HL-60 (cell line): ENCODE measurements at regions not wholly inside any gene's neighbourhood (a gene's known extent, or its start where the extent isn't known, plus 50 kb on each side); places are given as distances from the start of the nearest gene placed in this dataset.

Source experiments
- GABPA ChIP-seq: IDR thresholded peaks from 2 replicates; pipeline ENCODE4 v1.6.1; 2012; ENCODE audit warnings: low read depth
- TF ChIP-seq, protein P1 (sequence below): IDR thresholded peaks from one replicate; pipeline ENCODE4 v1.5.1; 2011; ENCODE audit warnings: low read length, control low read depth, inconsistent platforms; ENCODE audit not compliant: insufficient read depth
- TF ChIP-seq, protein P2 (sequence below): IDR thresholded peaks from 2 replicates; pipeline ENCODE4 v1.6.1; 2012; ENCODE audit warnings: low read depth; ENCODE audit not compliant: insufficient replicate concordance

DNA sequence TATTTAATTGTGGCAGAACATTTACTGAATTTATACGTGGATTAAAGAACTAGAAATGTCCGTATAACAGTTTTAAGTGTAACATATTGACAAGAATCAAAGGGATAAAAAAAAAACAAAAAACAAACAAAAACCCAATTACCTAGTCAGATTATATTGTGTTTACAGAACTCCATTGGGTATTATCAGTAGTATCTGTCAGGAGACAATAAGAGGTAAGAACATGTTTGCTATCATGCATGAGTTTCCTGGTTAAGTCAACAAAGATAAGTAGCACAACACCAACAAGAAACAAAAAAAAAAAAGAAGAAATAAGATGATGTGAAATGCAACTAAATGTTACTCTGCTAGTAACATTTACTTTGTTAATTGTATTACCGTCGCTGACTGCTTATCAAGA is 570.6 kb downstream of the ZBBX start:
- TF ChIP-seq, protein P1, sequence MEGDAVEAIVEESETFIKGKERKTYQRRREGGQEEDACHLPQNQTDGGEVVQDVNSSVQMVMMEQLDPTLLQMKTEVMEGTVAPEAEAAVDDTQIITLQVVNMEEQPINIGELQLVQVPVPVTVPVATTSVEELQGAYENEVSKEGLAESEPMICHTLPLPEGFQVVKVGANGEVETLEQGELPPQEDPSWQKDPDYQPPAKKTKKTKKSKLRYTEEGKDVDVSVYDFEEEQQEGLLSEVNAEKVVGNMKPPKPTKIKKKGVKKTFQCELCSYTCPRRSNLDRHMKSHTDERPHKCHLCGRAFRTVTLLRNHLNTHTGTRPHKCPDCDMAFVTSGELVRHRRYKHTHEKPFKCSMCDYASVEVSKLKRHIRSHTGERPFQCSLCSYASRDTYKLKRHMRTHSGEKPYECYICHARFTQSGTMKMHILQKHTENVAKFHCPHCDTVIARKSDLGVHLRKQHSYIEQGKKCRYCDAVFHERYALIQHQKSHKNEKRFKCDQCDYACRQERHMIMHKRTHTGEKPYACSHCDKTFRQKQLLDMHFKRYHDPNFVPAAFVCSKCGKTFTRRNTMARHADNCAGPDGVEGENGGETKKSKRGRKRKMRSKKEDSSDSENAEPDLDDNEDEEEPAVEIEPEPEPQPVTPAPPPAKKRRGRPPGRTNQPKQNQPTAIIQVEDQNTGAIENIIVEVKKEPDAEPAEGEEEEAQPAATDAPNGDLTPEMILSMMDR = no peak
- TF ChIP-seq, protein P2, sequence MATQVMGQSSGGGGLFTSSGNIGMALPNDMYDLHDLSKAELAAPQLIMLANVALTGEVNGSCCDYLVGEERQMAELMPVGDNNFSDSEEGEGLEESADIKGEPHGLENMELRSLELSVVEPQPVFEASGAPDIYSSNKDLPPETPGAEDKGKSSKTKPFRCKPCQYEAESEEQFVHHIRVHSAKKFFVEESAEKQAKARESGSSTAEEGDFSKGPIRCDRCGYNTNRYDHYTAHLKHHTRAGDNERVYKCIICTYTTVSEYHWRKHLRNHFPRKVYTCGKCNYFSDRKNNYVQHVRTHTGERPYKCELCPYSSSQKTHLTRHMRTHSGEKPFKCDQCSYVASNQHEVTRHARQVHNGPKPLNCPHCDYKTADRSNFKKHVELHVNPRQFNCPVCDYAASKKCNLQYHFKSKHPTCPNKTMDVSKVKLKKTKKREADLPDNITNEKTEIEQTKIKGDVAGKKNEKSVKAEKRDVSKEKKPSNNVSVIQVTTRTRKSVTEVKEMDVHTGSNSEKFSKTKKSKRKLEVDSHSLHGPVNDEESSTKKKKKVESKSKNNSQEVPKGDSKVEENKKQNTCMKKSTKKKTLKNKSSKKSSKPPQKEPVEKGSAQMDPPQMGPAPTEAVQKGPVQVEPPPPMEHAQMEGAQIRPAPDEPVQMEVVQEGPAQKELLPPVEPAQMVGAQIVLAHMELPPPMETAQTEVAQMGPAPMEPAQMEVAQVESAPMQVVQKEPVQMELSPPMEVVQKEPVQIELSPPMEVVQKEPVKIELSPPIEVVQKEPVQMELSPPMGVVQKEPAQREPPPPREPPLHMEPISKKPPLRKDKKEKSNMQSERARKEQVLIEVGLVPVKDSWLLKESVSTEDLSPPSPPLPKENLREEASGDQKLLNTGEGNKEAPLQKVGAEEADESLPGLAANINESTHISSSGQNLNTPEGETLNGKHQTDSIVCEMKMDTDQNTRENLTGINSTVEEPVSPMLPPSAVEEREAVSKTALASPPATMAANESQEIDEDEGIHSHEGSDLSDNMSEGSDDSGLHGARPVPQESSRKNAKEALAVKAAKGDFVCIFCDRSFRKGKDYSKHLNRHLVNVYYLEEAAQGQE = no peak
- no peak for TF ChIP-seq GABPA
